OCI-LY7 (cell line): ENCODE measurements at regions not wholly inside any gene's neighbourhood (a gene's known extent, or its start where the extent isn't known, plus 50 kb on each side); places are given as distances from the start of the nearest gene placed in this dataset.

Experiments used
- CTCF ChIP-seq: fragments of 200-600 bp; sonication (generic); conservative IDR thresholded peaks from 2 replicates; pipeline ENCODE4 v1.5.1; 2014; ENCODE audit warnings: mild to moderate bottlenecking, antibody characterized with exemption, low read length, moderate library complexity, mixed read lengths
- EZH2phosphoT487 ChIP-seq: fragments of 200-600 bp; sonication (generic); IDR thresholded peaks from 2 replicates; pipeline ENCODE4 v1.6.1; 2018; ENCODE audit warnings: low read depth, borderline replicate concordance, mild to moderate bottlenecking, mixed run types, antibody characterized with exemption, low read length, moderate library complexity, mixed read lengths

- TF ChIP-seq CTCF = no peak
- no peak for TF ChIP-seq EZH2phosphoT487
Measured at GRCh38 chr13:109401307-109401706, 385.1 kb downstream of the IRS2 start.
